Neural progenitor cell (in vitro differentiated cells): ENCODE measurements at regions not wholly inside any gene's neighbourhood (a gene's known extent, or its start where the extent isn't known, plus 50 kb on each side); places are given as distances from the start of the nearest gene placed in this dataset.

Source experiments
- CTCF ChIP-seq: fragments of 200-600 bp; sonication (generic); IDR thresholded peaks from 2 replicates; pipeline ENCODE4 v1.5.1; 2017; ENCODE audit warnings: antibody characterized with exemption, mild to moderate bottlenecking
- EZH2 ChIP-seq: fragments of 200-600 bp; sonication (generic); IDR thresholded peaks from 2 replicates; pipeline ENCODE4 v1.6.1; 2017; ENCODE audit warnings: antibody characterized with exemption, mild to moderate bottlenecking, moderate library complexity

- TF ChIP-seq EZH2 = no peak
- TF ChIP-seq CTCF = no peak
Measured at GRCh38 chr5:107254214-107254901, 416.4 kb downstream of the EFNA5 start.
